HG02970 (cell line): ENCODE measurements at regions not wholly inside any gene's neighbourhood (a gene's known extent, or its start where the extent isn't known, plus 50 kb on each side); places are given as distances from the start of the nearest gene placed in this dataset.
A peak's percentile ranks its signal among the peaks of the same experiment; 100 is the strongest.
"Not testable (repeated sequence)": the region's sequence is repeated elsewhere in the genome, so short reads cannot be mapped to it uniquely, and the experiment has no call there.

Experiments
- ATAC-seq: cut with Tn5 transposase; IDR thresholded peaks from one replicate; pipeline ENCODE4 v1.9.1; 2021; ENCODE audit warnings: mild to moderate bottlenecking, moderate library complexity, moderate number of reproducible peaks; ENCODE audit not compliant: unreplicated experiment, low FRiP score

DNA sequence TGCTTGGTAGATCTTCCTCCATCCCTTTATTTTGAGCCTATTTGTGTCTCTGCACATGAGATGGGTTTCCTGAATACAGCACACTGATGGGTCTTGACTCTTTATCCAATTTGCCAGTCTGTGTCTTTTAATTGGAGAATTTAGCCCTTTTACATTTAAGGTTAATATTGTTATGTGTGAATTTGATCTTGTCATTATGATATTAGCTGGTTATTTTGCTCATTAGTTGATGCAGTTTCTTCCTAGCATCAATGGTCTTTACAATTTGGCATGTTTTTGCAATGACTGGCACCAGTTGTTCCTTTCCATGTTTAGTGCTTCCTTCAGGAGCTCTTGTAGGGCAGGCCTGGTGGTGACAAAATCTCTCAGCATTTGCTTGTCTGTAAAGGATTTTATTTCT lies 72.4 kb downstream of the HNRNPD start:
- ATAC-seq = not testable (repeated sequence)

DNA sequence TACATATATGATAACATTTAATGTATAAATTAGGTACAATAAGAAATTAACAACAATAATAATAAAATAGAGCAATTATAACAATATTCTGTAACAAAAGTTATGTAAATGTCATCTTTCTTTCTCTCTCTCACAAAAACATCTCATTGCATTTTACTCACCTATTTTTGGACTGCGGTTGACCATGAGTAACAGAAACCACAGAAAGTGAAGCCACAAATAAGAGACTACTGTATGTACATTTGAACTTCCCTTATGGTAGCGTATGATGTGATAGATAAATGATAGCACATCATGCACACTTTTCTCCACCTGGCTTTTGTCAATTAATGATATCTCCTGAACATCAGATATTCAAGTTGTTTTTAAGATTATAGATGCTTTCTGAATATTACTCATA lies 80.5 kb downstream of the HNRNPD start:
- ATAC-seq = peak; percentile 80

DNA sequence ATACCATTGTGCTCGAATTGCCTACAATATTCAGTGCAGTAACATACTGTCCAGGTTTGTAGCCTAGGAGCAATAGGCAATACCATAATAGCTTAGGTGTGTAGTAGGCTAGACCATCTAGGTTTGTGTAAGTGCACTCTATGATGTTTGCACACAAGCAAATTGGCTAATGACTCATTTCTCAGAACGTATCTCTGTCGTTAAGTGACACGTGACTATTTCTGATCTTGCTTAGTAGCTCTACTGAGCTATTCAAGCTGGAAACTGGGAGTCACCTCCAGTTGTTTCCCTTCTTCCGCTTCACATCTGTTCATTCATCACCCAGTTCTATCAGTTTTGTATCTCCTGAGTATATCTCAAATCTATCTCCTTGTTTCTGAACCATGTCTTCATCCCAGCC lies 86.1 kb downstream of the HNRNPD start:
- ATAC-seq = no peak

DNA sequence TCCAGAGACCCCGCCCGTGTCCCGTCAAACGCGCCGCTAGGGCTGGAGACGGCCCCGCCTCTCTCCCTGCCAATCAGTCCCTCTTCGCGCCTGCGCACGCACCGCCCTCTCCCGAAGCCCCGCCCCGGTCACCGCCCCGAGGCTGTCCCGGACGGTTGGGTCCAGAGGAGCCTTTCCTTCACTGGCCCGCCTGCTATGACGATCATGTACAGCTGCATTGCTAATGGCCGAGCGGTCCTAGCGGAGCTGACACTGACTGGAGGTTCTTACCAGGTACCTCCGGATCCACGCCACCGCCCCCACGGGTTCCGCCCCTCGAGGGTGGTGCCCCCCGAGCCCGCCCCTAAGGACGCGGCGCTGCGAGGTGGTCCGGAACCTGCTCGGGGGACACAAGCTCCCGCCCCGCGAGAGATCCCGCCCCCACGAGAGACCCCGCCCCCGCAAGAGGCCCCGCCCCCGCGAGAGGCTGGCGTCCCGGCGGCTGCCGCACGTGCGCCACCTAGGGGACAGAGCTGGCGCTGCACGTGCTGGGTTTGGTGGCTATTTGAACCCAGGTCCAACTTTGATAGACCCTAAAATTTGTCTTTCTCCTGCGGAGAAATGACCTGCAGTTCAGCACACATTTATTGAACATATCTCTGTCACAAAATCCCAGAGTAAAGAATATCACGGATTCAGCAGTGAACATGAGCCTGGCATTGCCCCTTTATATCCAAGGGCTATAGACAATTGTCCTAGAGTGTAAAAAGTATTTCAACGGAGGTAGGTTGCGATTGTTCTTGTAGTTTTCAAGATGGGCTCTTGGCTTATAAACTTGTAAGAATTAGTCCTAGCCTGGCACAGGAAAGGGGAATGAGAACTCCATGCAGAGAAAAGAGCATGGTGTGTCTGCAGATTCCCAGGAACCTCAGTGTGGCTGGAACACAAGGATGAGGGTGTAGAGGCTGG lies 88.7 kb downstream of the HNRNPD start:
- ATAC-seq = peak; percentile 100

DNA sequence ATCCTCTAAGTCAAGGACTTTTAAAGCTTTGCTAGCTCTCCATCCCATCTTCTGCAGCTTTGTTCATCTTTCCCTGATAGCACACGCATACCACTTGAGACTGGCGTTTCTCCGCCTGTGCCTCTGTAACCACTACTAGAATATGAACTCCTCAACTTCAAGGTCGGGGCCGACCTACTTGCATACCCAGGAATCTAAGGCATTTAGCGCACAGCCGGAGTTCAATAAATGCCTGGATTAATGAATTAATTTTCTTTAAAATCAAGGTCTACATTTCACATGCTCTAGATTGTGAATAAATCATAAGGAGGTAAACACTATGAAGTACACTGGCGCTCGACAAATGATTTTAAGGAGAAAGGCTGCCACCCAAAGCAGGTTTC lies 89.3 kb downstream of the HNRNPD start:
- no peak for ATAC-seq

DNA sequence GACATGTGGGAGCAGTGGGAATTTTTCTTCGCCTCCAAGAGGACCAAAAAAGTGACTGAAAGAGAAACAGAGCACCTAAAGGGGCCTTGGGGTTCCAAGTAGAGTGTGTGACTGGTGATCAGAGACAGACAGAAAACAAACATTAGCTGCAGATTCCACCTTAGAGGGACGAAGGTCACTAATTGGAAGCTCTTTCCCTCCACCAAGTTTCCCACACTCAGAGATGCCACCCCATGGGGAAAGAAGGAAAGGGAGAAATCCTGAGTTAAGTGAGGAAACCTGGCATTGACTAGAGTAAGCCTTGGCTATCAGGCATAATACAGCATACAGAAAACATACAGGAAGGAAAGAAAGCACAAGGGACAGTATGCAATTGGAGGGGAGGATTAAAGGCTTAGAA lies 90.9 kb downstream of the HNRNPD start:
- no peak for ATAC-seq

DNA sequence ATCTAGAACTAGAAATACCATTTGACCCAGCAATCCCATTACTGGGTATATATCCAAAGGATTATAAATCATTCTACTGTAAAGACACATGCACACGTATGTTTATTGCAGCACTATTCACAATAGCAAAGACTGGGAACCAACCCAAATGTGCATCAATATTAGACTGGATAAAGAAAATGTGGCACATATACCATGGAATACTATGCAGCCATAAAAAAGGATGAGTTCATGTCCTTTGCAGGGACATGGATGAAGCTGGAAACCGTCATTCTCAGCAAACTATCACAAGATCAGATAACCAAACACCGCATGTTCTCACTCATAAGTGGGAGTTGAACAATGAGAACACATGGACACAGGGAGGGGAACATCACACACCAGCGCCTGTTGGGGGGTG lies 94.2 kb downstream of the HNRNPD start:
- not testable (repeated sequence) for ATAC-seq

DNA sequence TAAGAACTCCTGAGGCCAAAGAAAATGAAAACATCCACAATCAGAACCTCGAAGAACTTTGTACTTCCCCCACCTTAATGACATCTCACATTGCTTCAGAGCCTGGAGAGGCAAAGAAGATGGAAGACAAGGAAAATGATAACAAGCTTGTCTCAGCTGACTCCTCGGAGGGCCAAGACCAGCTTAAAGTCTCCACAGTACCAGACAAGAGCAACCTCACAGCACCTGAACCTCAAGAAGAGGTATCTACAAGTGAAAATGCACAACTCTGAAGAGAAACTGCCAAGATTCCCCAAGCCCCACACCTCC lies 97.5 kb downstream of the HNRNPD start:
- no peak for ATAC-seq

DNA sequence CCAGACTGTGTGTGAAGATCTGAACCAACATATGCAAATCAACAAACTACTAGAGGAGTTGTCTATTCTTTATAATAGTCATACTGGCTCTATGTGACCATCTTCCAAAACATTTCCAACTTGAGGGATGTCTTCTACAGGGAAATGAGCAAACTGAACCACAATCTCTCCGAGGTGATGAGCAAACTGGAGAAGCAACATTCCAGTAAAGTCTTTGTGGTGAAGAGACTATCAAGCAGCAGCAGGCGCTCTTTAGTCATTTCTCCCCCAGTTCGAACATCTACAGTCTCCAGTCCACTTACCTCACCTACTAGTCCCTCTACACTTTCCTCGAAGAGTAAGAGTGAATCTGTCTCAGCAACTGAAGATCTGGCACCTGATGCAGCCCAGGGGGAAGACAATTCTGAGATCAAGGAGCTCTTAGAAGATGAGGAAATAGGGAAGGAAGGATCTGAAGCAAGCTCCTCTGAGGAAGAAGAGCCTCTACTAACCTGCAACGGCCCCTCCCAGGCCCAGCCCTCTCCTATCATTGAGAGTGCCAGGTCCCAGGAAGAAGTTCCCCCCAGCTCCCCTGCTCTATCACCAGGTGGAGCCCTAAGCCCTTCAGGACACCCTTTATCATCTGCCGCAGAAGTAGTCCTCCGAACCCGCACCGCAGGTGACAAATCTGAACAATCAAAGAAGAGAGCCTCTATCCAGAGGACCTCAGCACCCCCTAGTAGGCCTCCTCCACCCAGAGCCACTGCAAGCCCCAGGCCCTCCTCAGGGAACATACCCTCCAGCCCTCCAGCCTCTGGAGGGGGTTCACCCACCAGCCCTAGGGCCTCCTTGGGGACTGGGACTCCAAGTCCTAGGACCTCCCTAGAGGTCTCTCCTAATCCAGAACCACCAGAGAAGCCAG lies 98.1 kb downstream of the HNRNPD start:
- ATAC-seq = no peak

DNA sequence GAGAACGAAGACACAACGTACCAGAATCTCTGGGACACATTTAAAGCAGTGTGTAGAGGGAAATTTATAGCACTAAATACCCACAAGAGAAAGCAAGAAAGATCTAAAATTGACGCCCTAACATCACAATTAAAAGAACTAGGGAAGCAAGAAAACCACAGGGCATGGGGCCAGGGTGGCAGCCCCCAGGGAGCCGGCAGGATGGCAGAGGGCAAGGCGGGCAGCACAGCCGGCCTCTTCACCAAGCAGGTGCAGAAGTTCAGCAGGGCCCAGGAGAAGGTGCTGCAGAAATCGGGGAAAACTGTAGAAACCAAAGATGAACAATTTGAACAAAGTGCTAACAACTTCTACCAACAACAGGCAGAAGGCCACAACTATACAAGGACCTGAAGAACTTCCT lies 99.1 kb downstream of the HNRNPD start:
- not testable (repeated sequence) for ATAC-seq

DNA sequence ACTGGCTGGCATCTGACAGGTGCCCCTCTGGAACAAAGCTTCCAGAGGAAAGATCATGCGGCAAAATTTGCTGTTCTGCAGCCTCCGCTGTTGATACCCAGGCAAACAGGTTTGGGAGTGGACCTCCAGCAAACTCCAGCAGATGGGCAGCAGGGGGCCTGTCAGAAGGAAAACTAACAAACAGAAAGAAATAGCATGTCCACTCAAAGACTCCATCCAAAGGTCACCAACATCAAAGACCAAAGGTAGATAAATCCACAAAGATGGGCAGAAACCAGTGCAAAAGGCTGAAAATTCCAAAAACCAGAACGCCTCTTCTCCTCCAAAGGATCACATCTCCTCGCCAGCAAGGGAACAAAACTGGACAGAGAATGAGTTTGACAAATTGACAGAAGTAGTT lies 101.3 kb downstream of the HNRNPD start:
- not testable (repeated sequence) for ATAC-seq

DNA sequence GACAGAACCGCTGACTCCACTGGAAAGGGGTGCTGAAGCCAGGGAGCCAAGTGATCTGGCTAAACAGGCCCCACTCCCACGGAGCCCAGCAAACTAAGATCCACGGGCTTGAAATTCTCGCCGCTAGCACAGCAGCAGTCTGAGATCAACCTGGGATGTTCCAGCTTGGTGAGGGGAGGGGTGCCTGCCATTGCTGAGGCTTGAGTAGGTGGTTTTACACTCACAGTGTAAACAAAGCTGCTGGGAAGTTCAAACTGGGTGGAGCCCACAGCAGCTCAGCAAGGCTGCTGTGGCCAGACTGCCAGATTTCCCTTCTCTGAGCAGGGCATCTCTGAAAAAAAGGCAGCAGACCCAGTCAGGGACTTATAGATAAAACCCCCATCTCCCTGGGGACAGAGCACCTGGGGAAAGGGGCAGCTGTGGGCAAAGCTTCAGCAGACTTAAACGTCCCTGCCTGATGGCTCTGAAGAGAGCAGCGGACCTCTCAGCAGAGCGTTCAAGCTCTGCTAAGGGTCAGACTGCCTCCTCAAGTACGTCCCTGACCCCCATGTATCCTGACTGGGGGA lies 101.8 kb downstream of the HNRNPD start:
- ATAC-seq = not testable (repeated sequence)

DNA sequence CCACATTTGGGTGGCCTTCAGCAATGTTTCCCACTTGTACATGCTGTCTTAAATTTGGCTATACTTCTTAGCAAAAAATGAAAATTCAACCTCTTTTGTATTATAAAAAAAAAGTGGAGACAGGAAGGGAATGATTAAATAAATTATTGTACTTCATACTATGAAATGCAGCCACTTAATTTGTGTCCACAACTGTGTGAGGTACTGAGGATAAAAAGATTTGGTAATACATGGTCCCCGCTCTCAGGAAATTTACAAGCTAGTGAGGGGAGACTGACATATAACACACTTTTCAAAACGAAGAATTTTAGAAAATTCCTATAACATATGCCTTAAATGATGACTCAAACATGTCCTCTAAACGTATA lies 105.0 kb downstream of the HNRNPD start:
- ATAC-seq = no peak

DNA sequence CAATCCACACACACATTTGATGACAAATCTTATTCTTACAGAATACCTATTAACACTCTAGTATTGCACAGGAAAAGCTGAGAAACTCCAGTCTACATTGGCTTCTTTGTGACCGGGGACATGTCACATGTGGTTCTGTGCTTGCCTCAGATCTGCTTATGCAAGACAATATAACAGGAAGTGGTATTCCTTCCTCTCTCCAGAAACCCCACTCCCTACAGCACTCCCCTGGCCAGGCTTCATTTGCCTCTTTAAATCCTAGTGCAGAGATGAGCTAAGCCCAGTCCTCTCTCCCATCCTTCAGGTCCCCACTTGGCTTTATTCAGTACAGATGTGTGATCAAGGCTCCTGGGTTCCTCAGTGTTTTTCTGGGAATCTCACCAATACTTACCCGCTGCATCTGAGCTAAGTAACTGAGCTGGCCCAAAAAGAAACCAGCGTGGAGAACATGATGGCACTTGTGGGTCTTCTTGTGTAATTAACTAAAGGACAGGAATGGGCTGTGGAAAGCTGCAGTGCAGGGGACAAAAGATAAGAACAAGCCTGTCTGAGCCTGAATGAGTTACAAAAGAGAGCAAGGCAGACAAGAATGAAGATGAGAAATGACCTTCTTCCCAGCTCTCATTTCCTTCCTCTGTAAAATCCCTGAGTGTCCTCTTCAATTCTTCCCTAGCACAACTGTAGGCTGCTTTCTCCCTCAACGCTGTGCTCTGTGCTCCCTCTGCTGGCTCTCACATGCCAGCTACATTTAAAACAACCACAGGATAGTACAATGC lies 105.6 kb downstream of the HNRNPD start:
- peak; percentile 53 for ATAC-seq

DNA sequence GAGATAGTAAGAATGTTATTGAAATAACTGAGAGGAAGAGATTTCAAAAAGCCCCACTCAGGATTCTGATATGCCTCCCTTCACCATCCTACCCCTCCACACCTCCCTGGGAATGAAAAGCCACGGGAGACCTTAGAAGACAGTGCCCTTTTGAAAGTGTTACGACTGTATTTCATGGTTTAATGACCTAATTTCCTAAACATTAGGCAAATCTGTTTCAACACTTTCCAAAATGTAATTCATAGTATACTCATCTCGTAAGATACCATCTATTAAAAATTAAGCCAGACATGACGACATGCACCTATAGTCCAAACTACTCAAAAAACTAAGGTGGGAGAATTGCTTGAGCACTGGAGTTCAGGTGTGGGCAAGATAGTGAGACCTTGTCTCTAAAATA lies 106.3 kb downstream of the HNRNPD start:
- ATAC-seq = no peak

DNA sequence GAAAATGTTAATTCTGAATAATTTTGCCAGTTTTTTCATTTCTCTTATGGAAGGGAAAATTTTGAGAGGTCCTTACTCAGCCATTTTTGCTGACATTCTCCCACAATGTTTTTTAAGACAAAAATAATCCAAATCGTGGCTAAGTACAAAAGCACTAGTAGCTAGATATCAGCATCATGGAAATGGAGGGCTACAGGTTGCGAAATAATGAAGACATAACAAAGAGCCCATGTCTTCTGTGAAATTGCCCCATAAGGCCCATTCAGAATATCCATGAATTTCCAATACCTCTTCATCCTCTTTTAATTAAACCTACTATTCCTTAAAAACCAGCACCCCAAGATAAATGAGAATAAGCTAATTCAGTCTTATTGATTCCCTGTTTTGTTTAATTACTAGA lies 107.4 kb downstream of the HNRNPD start:
- no peak for ATAC-seq

DNA sequence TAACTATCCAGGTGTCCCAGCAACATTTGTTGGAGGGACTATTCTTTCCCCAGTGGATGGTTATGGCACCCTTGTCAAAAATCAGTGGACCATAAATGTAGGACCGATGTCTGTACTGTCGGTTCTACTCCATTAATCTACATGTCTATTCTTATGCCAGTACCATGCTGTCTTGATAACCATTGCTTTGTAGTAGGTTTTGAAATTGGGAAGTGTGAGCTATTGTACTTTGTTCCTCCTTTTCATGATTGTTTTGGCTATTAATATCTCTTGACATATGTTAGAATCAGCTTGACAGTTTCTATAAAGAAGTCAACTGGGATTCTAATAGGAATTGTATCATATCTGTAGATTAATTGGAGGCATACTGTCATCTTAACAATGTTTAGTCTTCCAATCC lies 112.7 kb downstream of the HNRNPD start:
- no peak for ATAC-seq

DNA sequence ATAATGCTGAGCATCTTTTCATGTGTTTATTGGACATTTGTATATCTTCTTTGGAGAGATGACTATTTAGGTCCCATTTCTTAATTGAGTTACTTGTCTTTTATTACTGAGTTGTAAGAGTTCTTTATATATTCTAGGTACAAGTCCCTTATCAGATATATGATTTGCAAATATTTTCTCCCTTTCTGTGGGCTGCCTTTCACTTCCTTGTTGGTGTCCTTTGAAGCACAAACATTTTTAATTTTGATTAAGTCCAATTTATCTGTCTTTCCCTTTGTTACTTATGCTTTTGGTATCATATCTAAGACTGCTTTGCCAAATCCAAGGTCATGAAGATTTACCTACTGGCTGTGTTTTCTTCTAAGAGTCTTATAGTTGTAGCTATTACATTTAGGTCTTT lies 113.2 kb downstream of the HNRNPD start:
- ATAC-seq = no peak

DNA sequence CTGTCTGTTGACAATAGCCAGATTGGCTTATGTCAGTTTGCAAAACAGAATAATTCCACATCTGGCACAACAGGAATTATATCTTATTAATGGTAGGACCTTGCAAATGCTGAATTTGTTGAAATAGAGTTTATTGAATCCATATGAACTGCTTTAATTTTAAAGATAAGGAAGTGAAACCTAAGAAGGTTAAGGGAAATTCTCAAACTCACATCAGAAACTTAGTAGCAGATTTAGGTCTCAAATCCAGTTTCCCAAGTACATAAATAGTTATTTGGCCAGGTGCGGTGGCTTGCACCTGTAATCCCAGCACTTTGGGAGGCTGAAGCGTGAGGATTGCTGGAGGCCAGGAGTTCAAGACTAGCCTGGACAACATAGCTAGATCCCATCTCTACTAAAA lies 117.1 kb downstream of the HNRNPD start:
- ATAC-seq = no peak

DNA sequence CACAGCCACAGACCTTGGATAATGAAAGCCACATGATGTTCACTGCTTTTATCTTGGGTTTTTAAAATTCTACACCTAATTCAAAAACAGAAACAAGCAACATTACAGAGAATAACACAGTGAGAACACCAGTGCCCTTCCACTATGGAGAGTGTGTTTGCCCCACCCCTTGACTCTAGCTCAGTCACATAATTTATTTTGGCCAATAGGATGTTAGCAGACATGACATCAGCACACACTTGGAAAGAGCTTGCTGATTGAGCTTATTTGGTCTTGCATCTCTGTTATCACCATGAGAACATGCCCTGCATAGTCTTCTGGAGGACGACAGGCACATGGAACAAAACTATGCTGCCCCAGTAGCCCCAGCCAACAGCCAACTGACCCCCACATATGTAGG lies 118.1 kb downstream of the HNRNPD start:
- ATAC-seq = no peak
